ENCODE measurements at regions not wholly inside any gene's neighbourhood (a gene's known extent, or its start where the extent isn't known, plus 50 kb on each side); places are given as distances from the start of the nearest gene placed in this dataset.

DNA sequence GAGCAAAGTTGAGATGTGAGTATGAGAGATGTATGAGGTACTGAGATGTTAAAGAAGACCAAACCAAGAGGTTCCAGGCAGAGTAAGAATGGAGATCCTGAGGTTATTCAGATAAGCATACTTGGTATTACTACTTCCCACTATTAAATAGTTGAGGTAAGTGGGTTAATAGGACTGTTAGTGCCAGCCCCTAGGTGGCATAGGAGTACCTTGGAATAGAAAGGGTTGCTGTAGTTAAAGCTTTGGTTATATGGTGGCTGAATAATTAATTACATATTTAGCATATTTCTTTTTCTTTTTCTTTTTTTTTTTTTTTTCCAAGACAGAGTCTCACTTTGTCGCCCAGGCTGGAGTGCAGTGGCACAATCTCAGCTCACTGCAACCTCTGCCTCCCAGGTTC lies 397.9 kb upstream of the TMPRSS15 start (continued):
- TF ChIP-seq, protein P1, sequence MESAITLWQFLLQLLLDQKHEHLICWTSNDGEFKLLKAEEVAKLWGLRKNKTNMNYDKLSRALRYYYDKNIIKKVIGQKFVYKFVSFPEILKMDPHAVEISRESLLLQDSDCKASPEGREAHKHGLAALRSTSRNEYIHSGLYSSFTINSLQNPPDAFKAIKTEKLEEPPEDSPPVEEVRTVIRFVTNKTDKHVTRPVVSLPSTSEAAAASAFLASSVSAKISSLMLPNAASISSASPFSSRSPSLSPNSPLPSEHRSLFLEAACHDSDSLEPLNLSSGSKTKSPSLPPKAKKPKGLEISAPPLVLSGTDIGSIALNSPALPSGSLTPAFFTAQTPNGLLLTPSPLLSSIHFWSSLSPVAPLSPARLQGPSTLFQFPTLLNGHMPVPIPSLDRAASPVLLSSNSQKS (CRISPR knock-in tag; IDR thresholded peaks at IDR 0.05) = no peak
- TF ChIP-seq CXXC5 (CRISPR knock-in tag; IDR thresholded peaks at IDR 0.05) (no peak), MYNN (IDR thresholded peaks at IDR 0.05) (no peak), MYNN (CRISPR knock-in tag; IDR thresholded peaks at IDR 0.05) (no peak), GABPB1 (CRISPR knock-in tag; IDR thresholded peaks at IDR 0.05) (no peak), ZNF707 (CRISPR knock-in tag; conservative IDR thresholded peaks at IDR 0.05) (no peak)

GRCh38 chr21:18803624-18804023 lies 400.0 kb upstream of the TMPRSS15 start:
- 5% methylated on average over 2 of the region's 2 CpGs for WGBS (ENCODE audit: insufficient coverage, low coverage, missing lambda C conversion rate)
- Histone ChIP-seq H3K4me3 (no peak overlapping the region), H3K9me1 (ENCODE audit: control insufficient read depth, insufficient read depth, low read length) (no peaks in the 10 kb centered on the region), H3K79me2 (ENCODE audit: control insufficient read depth, insufficient read depth, low read length) (no peaks in the 10 kb centered on the region), H4K20me1 (replicated peaks; ENCODE audit: control insufficient read depth, insufficient read depth, low read length) (no peaks in the 10 kb centered on the region), H3K27me3 (ENCODE audit: control insufficient read depth in 2 of 2, insufficient read depth in 2 of 2, low read length in 2 of 2) (no peaks in the 10 kb centered on the region), H2AFZ (ENCODE audit: low read depth, low read length) (no peak overlapping the region), H3K4me1 (replicated peaks in 1 of 2; ENCODE audit: control insufficient read depth in 2 of 2, insufficient read depth in 2 of 2, low read length in 2 of 2) (no peaks in the 10 kb centered on the region), H3K36me3 (ENCODE audit: control insufficient read depth, insufficient read depth, low read length) (no peaks in the 10 kb centered on the region), H3K9me3 (replicated peaks; ENCODE audit: control insufficient read depth, insufficient read depth, low read depth, low read length) (no peaks in the 10 kb centered on the region; the same call in 1 of the 2 replicates), H3K4me2 (ENCODE audit: insufficient read depth, low read length) (no peak overlapping the region), H3K9ac (ENCODE audit: insufficient read depth in 1 of 2, low read depth in 2 of 2, low read length in 2 of 2) (no peak overlapping the region), H3K27ac (ENCODE audit: extremely low read depth, low read depth, low read length) (no peak overlapping the region)
- POLR2A ChIA-PET = no interaction called here
- DNase-seq (ENCODE audit: extremely low read depth in 1 of 4, low spot score in 3 of 4) (no peak), FAIRE-seq (no peak), ATAC-seq (no peak)
- in situ Hi-C loops (cut with MboI) (no loop called here), intact Hi-C loops (cut with micrococcal nuclease) (no loop called here)
- CTCF ChIA-PET (ENCODE audit: low intra/inter-chr PET ratio) = no interaction called here
- no TSS peak for BruUV-seq (replicated peaks)
- TF ChIP-seq, protein P2, sequence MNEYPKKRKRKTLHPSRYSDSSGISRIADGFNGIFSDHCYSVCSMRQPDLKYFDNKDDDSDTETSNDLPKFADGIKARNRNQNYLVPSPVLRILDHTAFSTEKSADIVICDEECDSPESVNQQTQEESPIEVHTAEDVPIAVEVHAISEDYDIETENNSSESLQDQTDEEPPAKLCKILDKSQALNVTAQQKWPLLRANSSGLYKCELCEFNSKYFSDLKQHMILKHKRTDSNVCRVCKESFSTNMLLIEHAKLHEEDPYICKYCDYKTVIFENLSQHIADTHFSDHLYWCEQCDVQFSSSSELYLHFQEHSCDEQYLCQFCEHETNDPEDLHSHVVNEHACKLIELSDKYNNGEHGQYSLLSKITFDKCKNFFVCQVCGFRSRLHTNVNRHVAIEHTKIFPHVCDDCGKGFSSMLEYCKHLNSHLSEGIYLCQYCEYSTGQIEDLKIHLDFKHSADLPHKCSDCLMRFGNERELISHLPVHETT (CRISPR knock-in tag; conservative IDR thresholded peaks at IDR 0.05 in 1 of 2, IDR thresholded peaks at IDR 0.05 in 1 of 2) = no peak
- TF ChIP-seq MCM5 (IDR thresholded peaks at IDR 0.05; ENCODE audit: low read depth) (no peak), MAFG (tag; conservative IDR thresholded peaks at IDR 0.05) (no peak), BRCA1 (IDR thresholded peaks at IDR 0.05) (no peak), BRCA1 (CRISPR knock-in tag; IDR thresholded peaks at IDR 0.05) (no peak), ATF4 (CRISPR knock-in tag; IDR thresholded peaks at IDR 0.05) (no peak), KLF6 (CRISPR knock-in tag; IDR thresholded peaks at IDR 0.05; ENCODE audit: borderline replicate concordance) (no peak), ZBTB43 (CRISPR knock-in tag; IDR thresholded peaks at IDR 0.05) (no peak)

Measured in K562 (cell line).